HTR-8/SVneo (cell line): ENCODE measurements at regions not wholly inside any gene's neighbourhood (a gene's known extent, or its start where the extent isn't known, plus 50 kb on each side); places are given as distances from the start of the nearest gene placed in this dataset.
"Not testable (repeated sequence)": the region's sequence is repeated elsewhere in the genome, so short reads cannot be mapped to it uniquely, and the experiment has no call there.

Source experiments
- DNase-seq: peaks from one replicate; pipeline ENCODE4 v3.0.0; 2011; ENCODE audit warnings: low spot score, mixed read lengths; ENCODE audit not compliant: insufficient read length
- FAIRE-seq: peaks from 2 replicates; lab custom pipeline; 2011; peaks lifted over from hg19 to GRCh38; lab: Jason Lieb, UNC

- FAIRE-seq (no peak), DNase-seq (no peak)
Observed at GRCh38 chr7:109532262-109532992, 962.8 kb downstream of the DNAJB9 start.

GRCh38 chr7:109545686-109546085, 976.0 kb downstream of the DNAJB9 start:
- no peak for DNase-seq
- no peak for FAIRE-seq

- DNase-seq = no peak
- no peak for FAIRE-seq
Observed at GRCh38 chr7:109549471-109550193, 980.0 kb downstream of the DNAJB9 start.

- DNase-seq (no peak), FAIRE-seq (no peak)
Observed at GRCh38 chr7:109552017-109552416, 982.3 kb downstream of the DNAJB9 start.

- FAIRE-seq = no peak
- DNase-seq = no peak
Observed at GRCh38 chr7:109577265-109577664, 1007.6 kb downstream of the DNAJB9 start.

- no peak for DNase-seq
- FAIRE-seq = no peak
Observed at GRCh38 chr7:109579901-109580300, 1010.2 kb downstream of the DNAJB9 start.

GRCh38 chr7:109582211-109582610, 1012.5 kb downstream of the DNAJB9 start:
- no peak for DNase-seq
- FAIRE-seq = no peak

GRCh38 chr7:109596948-109597347, 1027.3 kb downstream of the DNAJB9 start:
- FAIRE-seq = not testable (repeated sequence)

GRCh38 chr7:109611656-109612055, 1042.0 kb downstream of the DNAJB9 start:
- no peak for FAIRE-seq
- DNase-seq = no peak

More at GRCh38 chr7:109596948-109597347, 1027.3 kb downstream of the DNAJB9 start:
- DNase-seq = not testable (repeated sequence)

GRCh38 chr7:109616551-109617069, 1046.9 kb downstream of the DNAJB9 start:
- FAIRE-seq = no peak

GRCh38 chr7:109622320-109622719, 1052.6 kb downstream of the DNAJB9 start:
- DNase-seq = no peak
- FAIRE-seq = no peak

More at GRCh38 chr7:109616551-109617069, 1046.9 kb downstream of the DNAJB9 start:
- DNase-seq = no peak

- FAIRE-seq, DNase-seq: not testable (repeated sequence)
Observed at GRCh38 chr7:109632890-109633289, 1063.2 kb downstream of the DNAJB9 start.

GRCh38 chr7:109635374-109635773, 1065.7 kb downstream of the DNAJB9 start:
- DNase-seq = no peak
- FAIRE-seq = no peak

GRCh38 chr7:109637428-109637990, 1067.8 kb downstream of the DNAJB9 start:
- no peak for DNase-seq
- no peak for FAIRE-seq

- DNase-seq (no peak), FAIRE-seq (no peak)
Observed at GRCh38 chr7:109638321-109638720, 1068.6 kb downstream of the DNAJB9 start.

- no peak for FAIRE-seq
- DNase-seq = no peak
Observed at GRCh38 chr7:109639561-109639960, 1069.9 kb downstream of the DNAJB9 start.

GRCh38 chr7:109641445-109641844, 1071.8 kb downstream of the DNAJB9 start:
- FAIRE-seq = no peak
- DNase-seq = no peak

- FAIRE-seq = no peak
- no peak for DNase-seq
Observed at GRCh38 chr7:109646124-109646523, 1076.5 kb downstream of the DNAJB9 start.

GRCh38 chr7:109646594-109646993, 1076.9 kb downstream of the DNAJB9 start:
- DNase-seq, FAIRE-seq: not testable (repeated sequence)

- DNase-seq, FAIRE-seq: not testable (repeated sequence)
Observed at GRCh38 chr7:109647263-109647662, 1077.6 kb downstream of the DNAJB9 start.

- DNase-seq = no peak
- FAIRE-seq = no peak
Observed at GRCh38 chr7:109659261-109659660, 1089.6 kb downstream of the DNAJB9 start.
